ENCODE measurements at regions not wholly inside any gene's neighbourhood (a gene's known extent, or its start where the extent isn't known, plus 50 kb on each side); places are given as distances from the start of the nearest gene placed in this dataset.

- TF ChIP-seq POLR2A (IDR thresholded peaks at IDR 0.05) (no peak), CTCF (IDR thresholded peaks at IDR 0.05) (no peak)
Observed at GRCh38 chr9:30711591-30711990, 1672.9 kb upstream of the ACO1 start.

All from testis (tissue), 2 donors.